Neural cell (in vitro differentiated cells): ENCODE measurements at regions not wholly inside any gene's neighbourhood (a gene's known extent, or its start where the extent isn't known, plus 50 kb on each side); places are given as distances from the start of the nearest gene placed in this dataset.

Source experiments
- EP300 ChIP-seq: fragments of 450-650 bp; conservative IDR thresholded peaks from 2 replicates; pipeline ENCODE4 v1.6.1; 2014; ENCODE audit warnings: antibody characterized with exemption, mild to moderate bottlenecking, moderate library complexity; ENCODE audit not compliant: poor library complexity, severe bottlenecking
- EZH2 ChIP-seq: fragments of 200-600, 300-800 bp; shearing (Covaris generic), sonication (generic); IDR thresholded peaks from 2 replicates; pipeline ENCODE4 v1.6.1; 2014; ENCODE audit warnings: antibody characterized with exemption, low read length, borderline replicate concordance, mild to moderate bottlenecking; ENCODE audit not compliant: insufficient read depth, poor library complexity, severe bottlenecking
- MXI1 ChIP-seq: fragments of 450-650 bp; conservative IDR thresholded peaks from 2 replicates; pipeline ENCODE4 v1.6.1; 2014; ENCODE audit warnings: antibody characterized with exemption, mild to moderate bottlenecking; ENCODE audit not compliant: poor library complexity, severe bottlenecking
- POLR2AphosphoS5 ChIP-seq: IDR thresholded peaks from 2 replicates; pipeline ENCODE4 v1.6.1; 2012
- RAD21 ChIP-seq: fragments of 450-650 bp; conservative IDR thresholded peaks from 2 replicates; pipeline ENCODE4 v1.6.1; 2014; ENCODE audit warnings: antibody characterized with exemption, mild to moderate bottlenecking, moderate library complexity
- TAF1 ChIP-seq: IDR thresholded peaks from 2 replicates; pipeline ENCODE4 v1.6.1; 2012; ENCODE audit warnings: low read depth
- TF ChIP-seq, protein P1 (sequence below): fragments of 450-650 bp; IDR thresholded peaks from 2 replicates; pipeline ENCODE4 v1.5.1; 2014; ENCODE audit warnings: antibody characterized with exemption, mild to moderate bottlenecking, moderate library complexity; ENCODE audit not compliant: poor library complexity, severe bottlenecking
- TF ChIP-seq, protein P2 (sequence below): IDR thresholded peaks from 2 replicates; pipeline ENCODE4 v1.6.1; 2012; ENCODE audit warnings: borderline replicate concordance

DNA sequence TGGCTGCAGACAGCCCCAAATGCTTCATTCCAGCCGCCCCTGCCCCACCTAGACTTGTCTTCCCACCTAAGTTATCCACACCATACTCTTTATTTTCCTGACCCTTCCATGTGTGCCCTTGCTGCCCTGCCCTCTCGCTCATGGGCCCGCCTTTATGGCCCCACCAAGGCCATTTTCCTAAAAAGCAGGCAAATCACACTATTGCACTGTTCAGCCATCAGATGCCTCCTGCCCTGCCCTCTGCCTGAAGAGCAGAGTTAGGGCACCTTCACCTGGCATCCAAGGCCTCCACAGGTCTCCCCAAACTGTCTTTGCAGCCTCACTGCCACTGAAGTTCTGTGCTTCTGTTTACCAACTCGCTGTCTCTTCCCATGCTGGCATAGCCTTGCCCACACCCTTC, 496.7 kb downstream of the EIPR1 start:
- TF ChIP-seq, protein P1, sequence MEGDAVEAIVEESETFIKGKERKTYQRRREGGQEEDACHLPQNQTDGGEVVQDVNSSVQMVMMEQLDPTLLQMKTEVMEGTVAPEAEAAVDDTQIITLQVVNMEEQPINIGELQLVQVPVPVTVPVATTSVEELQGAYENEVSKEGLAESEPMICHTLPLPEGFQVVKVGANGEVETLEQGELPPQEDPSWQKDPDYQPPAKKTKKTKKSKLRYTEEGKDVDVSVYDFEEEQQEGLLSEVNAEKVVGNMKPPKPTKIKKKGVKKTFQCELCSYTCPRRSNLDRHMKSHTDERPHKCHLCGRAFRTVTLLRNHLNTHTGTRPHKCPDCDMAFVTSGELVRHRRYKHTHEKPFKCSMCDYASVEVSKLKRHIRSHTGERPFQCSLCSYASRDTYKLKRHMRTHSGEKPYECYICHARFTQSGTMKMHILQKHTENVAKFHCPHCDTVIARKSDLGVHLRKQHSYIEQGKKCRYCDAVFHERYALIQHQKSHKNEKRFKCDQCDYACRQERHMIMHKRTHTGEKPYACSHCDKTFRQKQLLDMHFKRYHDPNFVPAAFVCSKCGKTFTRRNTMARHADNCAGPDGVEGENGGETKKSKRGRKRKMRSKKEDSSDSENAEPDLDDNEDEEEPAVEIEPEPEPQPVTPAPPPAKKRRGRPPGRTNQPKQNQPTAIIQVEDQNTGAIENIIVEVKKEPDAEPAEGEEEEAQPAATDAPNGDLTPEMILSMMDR: no peak
- no peak for TF ChIP-seq EP300
- no peak for TF ChIP-seq EZH2
- TF ChIP-seq TAF1: no peak
- TF ChIP-seq RAD21: no peak
- no peak for TF ChIP-seq POLR2AphosphoS5
- TF ChIP-seq MXI1: no peak
- TF ChIP-seq, protein P2, sequence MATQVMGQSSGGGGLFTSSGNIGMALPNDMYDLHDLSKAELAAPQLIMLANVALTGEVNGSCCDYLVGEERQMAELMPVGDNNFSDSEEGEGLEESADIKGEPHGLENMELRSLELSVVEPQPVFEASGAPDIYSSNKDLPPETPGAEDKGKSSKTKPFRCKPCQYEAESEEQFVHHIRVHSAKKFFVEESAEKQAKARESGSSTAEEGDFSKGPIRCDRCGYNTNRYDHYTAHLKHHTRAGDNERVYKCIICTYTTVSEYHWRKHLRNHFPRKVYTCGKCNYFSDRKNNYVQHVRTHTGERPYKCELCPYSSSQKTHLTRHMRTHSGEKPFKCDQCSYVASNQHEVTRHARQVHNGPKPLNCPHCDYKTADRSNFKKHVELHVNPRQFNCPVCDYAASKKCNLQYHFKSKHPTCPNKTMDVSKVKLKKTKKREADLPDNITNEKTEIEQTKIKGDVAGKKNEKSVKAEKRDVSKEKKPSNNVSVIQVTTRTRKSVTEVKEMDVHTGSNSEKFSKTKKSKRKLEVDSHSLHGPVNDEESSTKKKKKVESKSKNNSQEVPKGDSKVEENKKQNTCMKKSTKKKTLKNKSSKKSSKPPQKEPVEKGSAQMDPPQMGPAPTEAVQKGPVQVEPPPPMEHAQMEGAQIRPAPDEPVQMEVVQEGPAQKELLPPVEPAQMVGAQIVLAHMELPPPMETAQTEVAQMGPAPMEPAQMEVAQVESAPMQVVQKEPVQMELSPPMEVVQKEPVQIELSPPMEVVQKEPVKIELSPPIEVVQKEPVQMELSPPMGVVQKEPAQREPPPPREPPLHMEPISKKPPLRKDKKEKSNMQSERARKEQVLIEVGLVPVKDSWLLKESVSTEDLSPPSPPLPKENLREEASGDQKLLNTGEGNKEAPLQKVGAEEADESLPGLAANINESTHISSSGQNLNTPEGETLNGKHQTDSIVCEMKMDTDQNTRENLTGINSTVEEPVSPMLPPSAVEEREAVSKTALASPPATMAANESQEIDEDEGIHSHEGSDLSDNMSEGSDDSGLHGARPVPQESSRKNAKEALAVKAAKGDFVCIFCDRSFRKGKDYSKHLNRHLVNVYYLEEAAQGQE: no peak
